ENCODE measurements at regions not wholly inside any gene's neighbourhood (a gene's known extent, or its start where the extent isn't known, plus 50 kb on each side); places are given as distances from the start of the nearest gene placed in this dataset.

GRCh38 chr12:98182821-98183220, 332.6 kb upstream of the TMPO start:
- H3K36me3 ChIP-seq (ENCODE audit: insufficient read depth, low read length), result no peaks in the 10 kb centered on the region
- 0 out of 2 replicates have a peak, but pooled peaks cover 5% of the 10 kb centered on the region for H3K27me3 ChIP-seq (ENCODE audit: insufficient read depth, low read length)
- H2AFZ ChIP-seq (ENCODE audit: low read length, unreplicated experiment), result no peak overlapping the region

GRCh38 chr12:98185606-98186005, 329.8 kb upstream of the TMPO start:
- no peak overlapping the region for H3K27ac ChIP-seq (ENCODE audit: low read depth, low read length)
- no peak overlapping the region for H2AFZ ChIP-seq (ENCODE audit: low read length, unreplicated experiment)
- H3K36me3 ChIP-seq (ENCODE audit: insufficient read depth, low read length), result no peaks in the 10 kb centered on the region
- H3K4me1 ChIP-seq (ENCODE audit: control insufficient read depth, insufficient read depth, low read length, unreplicated experiment), result no peaks in the 10 kb centered on the region
- H3K27me3 ChIP-seq (ENCODE audit: insufficient read depth, low read length), result 0 out of 2 replicates have a peak, but pooled peaks cover 5% of the 10 kb centered on the region
- H3K79me2 ChIP-seq (ENCODE audit: control insufficient read depth, insufficient read depth, low read length, unreplicated experiment), result no peaks in the 10 kb centered on the region
- H3K4me3 ChIP-seq (ENCODE audit: low read depth, low read length), result no peak overlapping the region

More at GRCh38 chr12:98182821-98183220, 332.6 kb upstream of the TMPO start:
- H3K4me3 ChIP-seq (ENCODE audit: low read depth, low read length), result no peak overlapping the region
- no peak overlapping the region for H3K27ac ChIP-seq (ENCODE audit: low read depth, low read length)
- H3K4me1 ChIP-seq (ENCODE audit: control insufficient read depth, insufficient read depth, low read length, unreplicated experiment), result no peaks in the 10 kb centered on the region
- no peaks in the 10 kb centered on the region for H3K79me2 ChIP-seq (ENCODE audit: control insufficient read depth, insufficient read depth, low read length, unreplicated experiment)

- Histone ChIP-seq H2AFZ (ENCODE audit: low read length, unreplicated experiment) (no peak overlapping the region), H3K4me3 (ENCODE audit: low read depth, low read length) (no peak overlapping the region), H3K4me1 (ENCODE audit: control insufficient read depth, insufficient read depth, low read length, unreplicated experiment) (no peaks in the 10 kb centered on the region)
Observed at GRCh38 chr12:98188650-98189077, 326.7 kb upstream of the TMPO start.

GRCh38 chr12:98194591-98194990, 320.8 kb upstream of the TMPO start:
- Histone ChIP-seq H3K79me2 (ENCODE audit: control insufficient read depth, insufficient read depth, low read length, unreplicated experiment) (no peaks in the 10 kb centered on the region), H3K36me3 (ENCODE audit: insufficient read depth, low read length) (no peaks in the 10 kb centered on the region), H3K4me1 (ENCODE audit: control insufficient read depth, insufficient read depth, low read length, unreplicated experiment) (no peaks in the 10 kb centered on the region), H3K27ac (ENCODE audit: low read depth, low read length) (no peak overlapping the region), H3K4me3 (ENCODE audit: low read depth, low read length) (no peak overlapping the region), H3K27me3 (ENCODE audit: insufficient read depth, low read length) (no peaks in the 10 kb centered on the region), H2AFZ (ENCODE audit: low read length, unreplicated experiment) (no peak overlapping the region)

More at GRCh38 chr12:98188650-98189077, 326.7 kb upstream of the TMPO start:
- Histone ChIP-seq H3K79me2 (ENCODE audit: control insufficient read depth, insufficient read depth, low read length, unreplicated experiment) (no peaks in the 10 kb centered on the region), H3K27ac (ENCODE audit: low read depth, low read length) (no peak overlapping the region), H3K36me3 (ENCODE audit: insufficient read depth, low read length) (no peaks in the 10 kb centered on the region), H3K27me3 (ENCODE audit: insufficient read depth, low read length) (no peaks in the 10 kb centered on the region)

GRCh38 chr12:98198261-98198982, 317.0 kb upstream of the TMPO start:
- H3K4me1 ChIP-seq (ENCODE audit: control insufficient read depth, insufficient read depth, low read length, unreplicated experiment), result no peaks in the 10 kb centered on the region
- H3K27ac ChIP-seq (ENCODE audit: low read depth, low read length), result no peak overlapping the region
- no peaks in the 10 kb centered on the region for H3K27me3 ChIP-seq (ENCODE audit: insufficient read depth, low read length)
- H3K36me3 ChIP-seq (ENCODE audit: insufficient read depth, low read length), result no peaks in the 10 kb centered on the region
- no peaks in the 10 kb centered on the region for H3K79me2 ChIP-seq (ENCODE audit: control insufficient read depth, insufficient read depth, low read length, unreplicated experiment)
- no peak overlapping the region for H3K4me3 ChIP-seq (ENCODE audit: low read depth, low read length)
- no peak overlapping the region for H2AFZ ChIP-seq (ENCODE audit: low read length, unreplicated experiment)

- Histone ChIP-seq H3K27me3 (ENCODE audit: insufficient read depth, low read length) (no peaks in the 10 kb centered on the region), H2AFZ (ENCODE audit: low read length, unreplicated experiment) (no peak overlapping the region), H3K4me3 (ENCODE audit: low read depth, low read length) (no peak overlapping the region), H3K36me3 (ENCODE audit: insufficient read depth, low read length) (no peaks in the 10 kb centered on the region), H3K4me1 (ENCODE audit: control insufficient read depth, insufficient read depth, low read length, unreplicated experiment) (no peaks in the 10 kb centered on the region), H3K79me2 (ENCODE audit: control insufficient read depth, insufficient read depth, low read length, unreplicated experiment) (no peaks in the 10 kb centered on the region), H3K27ac (ENCODE audit: low read depth, low read length) (no peak overlapping the region)
Observed at GRCh38 chr12:98208816-98209215, 306.6 kb upstream of the TMPO start.

- no peaks in the 10 kb centered on the region for H3K27me3 ChIP-seq (ENCODE audit: insufficient read depth, low read length)
- no peak overlapping the region for H2AFZ ChIP-seq (ENCODE audit: low read length, unreplicated experiment)
- no peaks in the 10 kb centered on the region for H3K4me1 ChIP-seq (ENCODE audit: control insufficient read depth, insufficient read depth, low read length, unreplicated experiment)
- H3K4me3 ChIP-seq (ENCODE audit: low read depth, low read length), result no peak overlapping the region
- H3K36me3 ChIP-seq (ENCODE audit: insufficient read depth, low read length), result no peaks in the 10 kb centered on the region
- H3K79me2 ChIP-seq (ENCODE audit: control insufficient read depth, insufficient read depth, low read length, unreplicated experiment), result no peaks in the 10 kb centered on the region
- H3K27ac ChIP-seq (ENCODE audit: low read depth, low read length), result no peak overlapping the region
Observed at GRCh38 chr12:98211909-98212695, 303.3 kb upstream of the TMPO start.

- Histone ChIP-seq H2AFZ (ENCODE audit: low read length, unreplicated experiment) (no peak overlapping the region), H3K36me3 (ENCODE audit: insufficient read depth, low read length) (no peaks in the 10 kb centered on the region), H3K79me2 (ENCODE audit: control insufficient read depth, insufficient read depth, low read length, unreplicated experiment) (no peaks in the 10 kb centered on the region), H3K27ac (ENCODE audit: low read depth, low read length) (no peak overlapping the region), H3K27me3 (ENCODE audit: insufficient read depth, low read length) (no peaks in the 10 kb centered on the region), H3K4me1 (ENCODE audit: control insufficient read depth, insufficient read depth, low read length, unreplicated experiment) (no peaks in the 10 kb centered on the region), H3K4me3 (ENCODE audit: low read depth, low read length) (no peak overlapping the region)
Observed at GRCh38 chr12:98213556-98213955, 301.8 kb upstream of the TMPO start.

GRCh38 chr12:98217257-98217656, 298.1 kb upstream of the TMPO start:
- H3K4me1 ChIP-seq (ENCODE audit: control insufficient read depth, insufficient read depth, low read length, unreplicated experiment), result no peaks in the 10 kb centered on the region
- H3K4me3 ChIP-seq (ENCODE audit: low read depth, low read length), result no peak overlapping the region
- no peak overlapping the region for H3K27ac ChIP-seq (ENCODE audit: low read depth, low read length)
- H3K36me3 ChIP-seq (ENCODE audit: insufficient read depth, low read length), result no peaks in the 10 kb centered on the region
- H2AFZ ChIP-seq (ENCODE audit: low read length, unreplicated experiment), result no peak overlapping the region
- no peaks in the 10 kb centered on the region for H3K27me3 ChIP-seq (ENCODE audit: insufficient read depth, low read length)
- H3K79me2 ChIP-seq (ENCODE audit: control insufficient read depth, insufficient read depth, low read length, unreplicated experiment), result no peaks in the 10 kb centered on the region

GRCh38 chr12:98220636-98221035, 294.8 kb upstream of the TMPO start:
- H3K27me3 ChIP-seq (ENCODE audit: insufficient read depth, low read length), result no peaks in the 10 kb centered on the region
- no peak overlapping the region for H3K27ac ChIP-seq (ENCODE audit: low read depth, low read length)
- H3K36me3 ChIP-seq (ENCODE audit: insufficient read depth, low read length), result no peaks in the 10 kb centered on the region
- H3K79me2 ChIP-seq (ENCODE audit: control insufficient read depth, insufficient read depth, low read length, unreplicated experiment), result no peaks in the 10 kb centered on the region
- no peak overlapping the region for H3K4me3 ChIP-seq (ENCODE audit: low read depth, low read length)
- no peak overlapping the region for H2AFZ ChIP-seq (ENCODE audit: low read length, unreplicated experiment)
- H3K4me1 ChIP-seq (ENCODE audit: control insufficient read depth, insufficient read depth, low read length, unreplicated experiment), result no peaks in the 10 kb centered on the region
